HG03095 (cell line): ENCODE measurements at regions not wholly inside any gene's neighbourhood (a gene's known extent, or its start where the extent isn't known, plus 50 kb on each side); places are given as distances from the start of the nearest gene placed in this dataset.
"Not testable (repeated sequence)": the region's sequence is repeated elsewhere in the genome, so short reads cannot be mapped to it uniquely, and the experiment has no call there.

Source experiments
- ATAC-seq: cut with Tn5 transposase; IDR thresholded peaks from one replicate; pipeline ENCODE4 v1.9.1; 2021; ENCODE audit warnings: moderate library complexity; ENCODE audit not compliant: unreplicated experiment

DNA sequence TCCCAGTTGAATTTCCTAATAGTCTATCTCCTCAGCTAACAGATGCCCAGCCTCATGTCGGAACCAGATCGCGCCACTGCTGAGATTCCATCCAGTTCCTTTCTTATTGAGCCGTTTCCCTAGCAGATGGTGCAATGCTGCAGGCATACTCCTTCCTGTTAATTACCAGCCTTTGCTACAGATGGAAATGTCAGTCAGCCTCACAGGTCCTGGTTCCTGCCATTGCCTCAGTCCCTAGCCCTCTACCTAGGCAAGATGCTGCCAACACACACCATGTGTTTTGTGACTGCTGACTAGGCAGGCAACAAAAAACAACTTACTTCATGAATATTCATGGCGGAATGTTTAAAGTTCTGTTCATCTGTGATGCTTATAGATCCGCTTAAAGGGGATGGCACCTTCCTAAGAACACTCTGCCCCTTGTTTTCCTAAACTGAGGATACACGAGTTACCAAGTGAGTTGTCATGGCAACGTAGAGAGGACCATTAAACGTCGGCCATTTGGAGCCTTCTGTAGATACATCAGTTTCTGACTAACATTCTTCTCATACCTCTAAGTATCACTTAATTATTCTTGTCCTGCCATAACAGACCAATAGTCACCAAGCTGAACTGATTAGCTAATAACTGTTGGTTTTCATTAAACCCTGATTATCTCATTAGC, 749.5 kb downstream of the RNF144A start:
- ATAC-seq: no peak

DNA sequence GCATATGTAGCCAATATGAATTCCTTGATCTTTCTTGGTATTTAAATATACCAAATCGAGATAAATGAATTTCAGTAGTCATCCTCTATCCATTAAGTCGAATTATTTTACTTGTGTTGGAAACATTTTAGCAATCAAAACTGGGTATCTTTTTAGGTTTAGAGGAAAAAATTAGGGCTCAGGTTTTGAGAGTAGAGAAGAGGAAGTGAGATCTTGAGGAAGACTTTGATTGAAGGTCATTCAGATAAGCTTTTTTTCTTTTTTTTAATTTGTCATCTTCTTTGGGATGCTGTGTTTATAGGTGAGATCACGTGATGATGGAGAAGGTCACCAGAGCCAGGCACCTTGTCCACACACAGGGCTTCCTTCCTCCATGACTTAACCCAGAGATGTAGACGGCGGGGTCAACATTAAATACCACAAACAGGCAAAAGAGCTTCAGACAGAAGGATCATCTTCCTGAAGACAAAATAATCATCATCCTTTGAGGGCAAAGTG, 750.1 kb downstream of the RNF144A start:
- ATAC-seq: no peak

DNA sequence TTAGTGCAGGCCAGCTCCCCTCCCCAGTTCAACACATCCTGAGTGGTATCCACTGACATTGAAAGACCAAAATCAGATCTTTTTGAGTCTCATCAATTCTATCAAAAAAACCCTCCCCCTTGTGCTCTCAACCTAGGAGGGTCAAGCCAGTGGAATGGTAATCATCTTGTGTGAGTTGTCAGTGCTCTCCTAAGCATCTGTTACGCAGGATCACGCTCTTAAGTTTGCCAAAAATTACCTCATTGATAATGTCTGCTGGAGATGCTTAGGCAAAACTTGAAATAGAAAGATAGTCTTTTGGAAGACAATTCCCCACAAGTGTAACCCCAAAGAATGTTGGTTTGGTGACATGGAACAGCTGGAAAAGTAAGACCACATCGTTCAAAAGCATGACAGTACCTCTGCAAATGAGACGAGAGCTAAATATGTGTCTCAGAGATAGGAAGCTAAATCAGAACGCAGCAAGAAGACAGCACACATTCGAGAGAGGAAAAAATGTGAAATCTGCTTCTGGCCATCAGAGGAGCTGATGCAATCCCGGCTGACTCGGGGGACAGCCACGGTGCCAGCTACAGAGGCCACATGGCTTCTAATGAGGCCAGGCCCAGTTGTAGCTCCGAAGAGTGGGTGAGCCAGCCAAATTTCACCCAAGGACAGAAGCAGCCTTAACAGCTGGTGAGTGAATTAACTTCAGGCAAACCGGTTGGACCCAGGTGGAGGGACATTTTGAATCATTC, 753.9 kb downstream of the RNF144A start:
- no peak for ATAC-seq

DNA sequence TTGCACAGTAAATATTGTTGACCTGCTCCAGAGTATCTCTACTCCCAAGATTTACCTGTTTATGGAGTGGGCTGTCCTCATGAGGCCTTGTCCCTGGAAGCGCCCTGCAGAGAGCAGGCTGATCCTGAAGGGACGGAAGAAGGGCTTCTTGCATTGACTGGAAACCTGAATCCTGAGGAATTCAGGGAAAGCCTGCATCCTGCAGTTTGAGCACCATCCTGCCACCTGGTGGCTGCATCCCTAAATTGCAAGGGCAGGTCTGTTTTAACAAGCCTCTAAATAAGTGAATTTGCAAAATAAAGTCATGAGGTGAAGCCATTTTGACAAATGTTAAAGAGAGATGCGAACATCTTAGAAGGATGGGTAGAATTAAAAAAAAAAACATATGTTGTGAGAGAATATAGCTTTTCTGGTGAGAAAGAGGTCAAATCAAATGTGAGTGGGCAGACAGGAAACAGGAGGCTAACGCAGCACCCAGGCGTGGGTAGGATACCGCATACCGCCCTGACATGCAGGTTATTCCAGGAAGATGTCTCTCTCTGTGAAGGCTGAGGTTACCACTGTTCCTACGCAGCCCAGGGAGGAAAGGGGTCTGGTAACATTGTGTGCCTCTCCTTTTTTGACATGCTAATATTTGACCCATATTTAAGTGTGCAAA, 754.9 kb downstream of the RNF144A start:
- ATAC-seq: no peak

DNA sequence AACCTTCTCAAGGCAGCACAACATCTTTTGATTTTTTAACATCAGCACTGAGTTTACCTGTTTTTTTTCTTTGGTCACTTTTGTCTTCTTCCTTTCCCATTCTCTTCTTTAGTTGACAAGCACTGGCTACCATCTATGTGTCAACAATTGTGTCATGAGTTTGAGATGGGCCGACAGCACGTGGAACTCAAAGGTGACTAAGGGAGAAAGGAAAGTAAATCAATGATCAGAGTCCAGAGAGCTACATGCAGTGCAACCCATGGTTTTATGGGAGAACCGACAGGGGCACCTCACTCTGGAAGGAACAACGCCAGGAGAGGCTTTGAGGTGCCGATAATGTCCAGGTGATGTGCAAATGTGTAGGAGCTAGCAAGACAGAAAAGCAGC, 755.5 kb downstream of the RNF144A start:
- no peak for ATAC-seq

DNA sequence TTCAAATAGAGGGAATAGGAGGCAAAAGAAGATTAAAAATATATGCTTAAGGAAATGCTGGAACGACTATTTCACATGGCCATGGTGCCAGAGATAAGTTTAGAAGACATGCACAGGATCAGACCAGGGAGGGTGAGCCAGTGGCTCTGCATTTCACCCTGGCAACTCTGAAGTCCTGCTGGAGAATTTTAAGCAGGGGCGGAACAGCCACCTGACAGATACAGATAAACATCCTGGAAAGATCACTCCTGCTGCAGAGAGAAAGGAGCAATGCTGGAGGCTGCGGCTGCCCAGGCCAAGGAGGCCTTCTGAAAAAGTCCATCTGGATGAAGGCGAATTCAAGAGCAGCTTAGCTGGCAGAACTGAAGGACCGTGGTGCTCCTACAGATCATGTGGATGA, 755.9 kb downstream of the RNF144A start:
- ATAC-seq: no peak

DNA sequence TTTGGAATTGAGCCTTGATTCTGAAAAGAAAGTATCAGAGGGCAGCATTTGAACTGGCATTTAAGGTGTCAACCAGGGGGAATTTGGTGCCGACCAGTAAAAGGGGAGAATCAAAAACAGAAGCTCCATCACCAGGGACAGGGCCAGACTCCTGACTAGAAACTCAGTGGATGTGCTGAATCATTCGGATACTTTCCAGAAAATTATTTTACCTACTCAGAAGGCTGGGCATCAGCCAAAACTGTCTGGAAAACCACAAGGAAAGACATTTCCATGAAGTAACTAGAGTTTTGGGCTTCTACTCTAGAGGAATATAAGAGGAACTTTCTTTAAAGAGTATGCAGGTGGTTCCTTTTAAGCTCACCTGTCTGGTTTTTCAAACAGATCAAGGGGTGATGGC, 756.6 kb downstream of the RNF144A start:
- no peak for ATAC-seq

DNA sequence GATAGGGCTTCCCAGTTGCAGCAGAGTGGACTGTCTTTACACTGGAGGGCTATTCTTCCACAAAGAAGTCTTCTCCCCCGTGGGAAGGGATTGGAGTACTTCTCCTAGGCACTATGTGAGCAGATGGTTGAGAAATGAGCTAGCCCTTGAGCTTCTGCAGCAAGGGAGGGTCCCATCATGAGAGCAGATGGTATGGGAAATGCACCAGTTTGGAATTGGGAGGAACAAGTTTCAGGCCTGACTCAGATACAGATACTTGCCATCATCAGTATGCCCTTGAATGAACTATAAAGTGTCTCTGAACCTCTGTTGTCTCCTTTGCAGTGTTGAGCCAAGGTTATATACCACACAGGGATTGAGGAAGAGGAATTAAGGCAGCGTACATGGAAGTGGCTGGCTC, 757.4 kb downstream of the RNF144A start:
- ATAC-seq: no peak

DNA sequence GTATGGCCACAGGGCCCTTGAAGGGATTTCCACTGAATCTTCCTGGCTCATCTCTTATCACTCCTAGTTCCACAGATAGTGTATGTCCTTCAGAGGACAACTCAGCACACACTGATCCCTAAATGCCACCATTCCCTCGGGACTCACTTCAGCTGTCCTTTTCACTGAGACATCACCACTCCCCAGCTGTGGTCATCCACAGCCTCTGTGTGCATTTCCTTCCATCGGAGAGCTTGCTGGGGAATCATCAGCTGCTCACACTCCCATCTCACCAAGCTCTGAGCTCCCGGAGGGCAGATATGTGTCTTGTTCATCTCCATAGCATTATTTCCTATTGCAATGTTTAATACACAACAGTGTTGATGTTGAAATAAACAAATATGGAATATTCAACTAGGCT, 759.5 kb downstream of the RNF144A start:
- ATAC-seq: no peak

DNA sequence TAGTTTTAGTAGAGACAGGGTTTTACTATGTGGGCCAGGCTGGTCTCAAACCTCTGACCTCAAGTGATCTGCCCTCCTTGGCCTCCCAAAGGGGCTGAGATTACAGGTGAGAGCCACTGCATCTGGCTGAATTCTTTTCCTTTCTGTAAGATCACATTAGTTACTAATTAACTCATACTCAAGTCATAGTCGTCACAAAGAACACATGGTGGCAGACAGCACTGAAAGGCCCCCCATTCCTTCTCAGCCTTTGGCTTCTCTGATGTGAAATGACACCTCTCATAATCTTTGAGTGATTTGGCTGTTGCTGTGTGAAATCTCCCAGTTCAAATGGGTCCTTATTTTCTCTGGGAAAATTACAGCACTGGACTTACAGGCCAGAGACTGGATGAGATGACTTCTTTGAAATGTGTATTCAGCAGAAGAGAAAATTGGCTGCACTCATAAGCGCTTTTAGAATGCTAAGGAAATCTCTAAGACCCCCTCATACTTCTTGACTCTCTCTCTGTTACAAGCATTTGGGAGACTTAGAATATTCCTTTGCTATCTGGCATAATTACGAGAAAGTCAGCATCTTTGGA, 764.8 kb downstream of the RNF144A start:
- no peak for ATAC-seq

DNA sequence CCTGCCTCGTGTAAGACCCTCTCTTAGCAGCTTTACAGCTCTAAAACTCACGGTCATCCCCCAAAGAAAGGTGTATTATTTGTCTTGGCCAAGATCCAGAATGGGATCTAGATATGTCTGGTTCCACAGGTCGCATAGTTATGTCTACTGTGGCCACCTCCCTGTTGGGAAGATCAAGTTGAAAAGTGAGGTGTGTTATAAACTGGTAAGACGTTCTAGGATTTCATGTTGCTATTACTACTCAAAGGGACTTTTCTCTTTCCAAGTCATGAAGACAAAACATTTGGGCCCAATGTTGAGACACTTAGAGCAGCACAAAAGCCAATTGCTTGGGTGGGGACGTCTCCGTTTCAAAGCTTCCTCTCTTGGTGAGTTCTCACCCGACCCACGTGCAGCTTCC, 766.0 kb downstream of the RNF144A start:
- ATAC-seq: no peak

DNA sequence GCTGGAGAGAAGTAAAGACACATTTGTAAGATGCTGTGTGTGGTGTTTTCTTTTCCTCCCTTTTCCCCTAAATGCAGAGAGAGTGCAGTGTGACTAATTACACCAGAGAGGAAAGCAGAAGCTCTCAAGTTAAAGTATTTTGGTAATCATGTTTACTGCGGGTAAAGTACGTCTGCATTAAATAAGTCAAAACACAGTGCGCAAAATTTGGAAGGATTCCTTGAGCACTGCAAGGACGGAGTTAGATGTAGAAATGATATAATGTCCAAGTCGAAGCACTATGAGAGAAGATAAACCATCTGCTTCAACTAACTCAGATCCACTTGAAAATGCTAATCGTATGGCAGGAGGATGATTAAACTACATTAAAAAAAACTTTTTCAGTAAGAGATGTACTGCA, 766.5 kb downstream of the RNF144A start:
- no peak for ATAC-seq

DNA sequence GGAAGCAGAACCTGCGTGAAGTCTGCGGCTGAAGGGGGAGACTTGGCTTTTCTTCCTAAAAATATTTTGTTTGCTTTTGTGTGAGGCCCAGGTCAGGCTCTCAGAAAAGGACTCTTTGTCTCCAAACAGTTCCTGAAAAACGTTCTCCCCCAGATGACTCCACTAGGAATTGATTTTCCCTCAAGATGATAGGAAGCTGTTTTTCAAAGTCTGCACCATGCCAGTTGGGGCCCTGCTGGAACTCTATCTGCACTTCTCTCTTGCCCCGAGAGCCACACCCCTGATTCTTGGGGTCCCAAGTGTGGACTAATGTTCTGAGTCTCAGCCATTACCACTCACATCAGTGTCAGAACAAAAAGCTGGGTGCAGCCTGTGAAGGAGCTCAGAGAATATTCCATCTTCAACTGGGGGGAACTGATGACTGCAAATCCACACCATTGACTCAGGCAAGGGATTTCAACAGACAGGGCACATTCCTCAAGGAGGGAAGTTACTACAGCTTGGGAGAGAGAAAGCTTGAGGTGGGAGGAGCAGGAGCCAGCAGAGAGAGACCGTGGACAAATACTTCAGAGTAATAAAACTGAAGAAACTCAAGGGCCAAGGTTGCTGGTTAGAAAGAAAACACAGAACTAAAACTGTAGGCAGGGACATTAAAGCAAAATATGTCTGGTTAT, 768.3 kb downstream of the RNF144A start:
- ATAC-seq: no peak

DNA sequence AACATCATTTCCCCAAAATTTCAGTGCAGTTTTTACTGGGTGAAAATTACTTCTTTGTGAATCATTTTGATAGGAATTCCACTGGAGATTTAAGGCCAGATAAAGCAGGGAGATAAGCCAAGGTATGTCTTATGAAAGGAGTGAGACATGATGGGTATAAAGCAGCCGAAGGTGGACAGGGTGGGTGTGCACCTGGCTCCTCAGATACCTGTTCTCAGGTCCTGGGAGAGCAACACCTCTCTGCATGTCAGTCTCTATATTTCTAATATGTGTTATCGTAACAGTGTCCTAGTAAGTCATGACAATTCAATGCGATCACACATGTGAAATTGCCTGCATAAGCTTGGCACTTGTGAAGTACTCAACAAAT, 768.8 kb downstream of the RNF144A start:
- ATAC-seq: no peak

DNA sequence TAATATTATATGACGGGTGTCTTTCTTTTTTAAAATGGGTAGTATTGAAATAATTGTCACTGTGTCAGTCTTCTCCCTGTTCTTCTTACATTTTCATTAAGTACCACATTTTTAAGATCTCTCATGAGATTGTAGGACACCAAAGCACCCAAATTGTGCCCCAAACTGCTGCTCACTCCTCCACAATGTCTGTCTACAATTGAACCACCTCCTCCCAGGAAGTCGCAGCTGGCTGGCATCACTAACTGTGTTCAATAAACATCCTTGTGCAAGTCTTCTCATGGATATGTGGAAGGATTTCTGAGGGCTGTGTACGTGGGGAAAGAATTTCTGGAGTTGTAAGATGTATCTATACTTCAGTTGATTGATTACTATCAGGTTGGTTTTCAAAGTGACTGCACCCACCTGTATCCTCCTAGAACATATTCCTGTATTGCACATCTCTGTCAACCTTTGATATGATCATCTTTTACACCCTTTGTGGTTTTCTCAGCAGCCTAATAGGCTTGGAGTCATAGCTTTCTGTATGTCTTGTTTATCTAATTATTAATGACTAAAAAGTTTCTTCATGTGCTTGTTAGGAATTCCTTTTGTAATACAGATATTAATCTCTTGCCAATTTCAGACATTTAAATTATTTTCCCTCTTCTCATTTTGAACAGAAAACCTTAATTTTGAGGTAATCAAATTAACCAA, 774.9 kb downstream of the RNF144A start:
- no peak for ATAC-seq

DNA sequence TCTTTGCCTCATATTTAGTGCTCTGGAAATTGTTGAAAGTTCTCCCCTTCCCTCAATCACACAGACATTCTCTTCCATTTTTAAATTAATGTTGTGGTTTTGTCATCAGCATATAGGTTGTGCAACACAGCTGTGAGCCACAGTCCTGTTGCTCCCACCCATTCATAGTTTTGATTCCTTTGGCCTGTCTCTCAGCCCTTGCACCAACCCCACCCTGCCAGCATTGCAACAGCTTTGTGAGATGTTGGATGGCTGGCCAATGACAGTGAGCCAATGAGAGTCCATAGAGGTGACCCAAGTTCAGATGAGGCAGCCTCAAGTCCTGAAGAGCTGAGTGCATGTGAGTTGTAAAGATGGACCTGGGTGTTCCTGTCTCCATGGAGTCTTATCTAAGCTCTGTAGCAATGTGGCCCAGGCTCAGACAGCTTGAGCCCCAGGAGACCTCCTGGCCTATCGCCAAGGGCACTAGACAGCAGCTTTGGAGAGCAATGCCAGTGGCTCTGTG, 775.5 kb downstream of the RNF144A start:
- ATAC-seq: no peak

DNA sequence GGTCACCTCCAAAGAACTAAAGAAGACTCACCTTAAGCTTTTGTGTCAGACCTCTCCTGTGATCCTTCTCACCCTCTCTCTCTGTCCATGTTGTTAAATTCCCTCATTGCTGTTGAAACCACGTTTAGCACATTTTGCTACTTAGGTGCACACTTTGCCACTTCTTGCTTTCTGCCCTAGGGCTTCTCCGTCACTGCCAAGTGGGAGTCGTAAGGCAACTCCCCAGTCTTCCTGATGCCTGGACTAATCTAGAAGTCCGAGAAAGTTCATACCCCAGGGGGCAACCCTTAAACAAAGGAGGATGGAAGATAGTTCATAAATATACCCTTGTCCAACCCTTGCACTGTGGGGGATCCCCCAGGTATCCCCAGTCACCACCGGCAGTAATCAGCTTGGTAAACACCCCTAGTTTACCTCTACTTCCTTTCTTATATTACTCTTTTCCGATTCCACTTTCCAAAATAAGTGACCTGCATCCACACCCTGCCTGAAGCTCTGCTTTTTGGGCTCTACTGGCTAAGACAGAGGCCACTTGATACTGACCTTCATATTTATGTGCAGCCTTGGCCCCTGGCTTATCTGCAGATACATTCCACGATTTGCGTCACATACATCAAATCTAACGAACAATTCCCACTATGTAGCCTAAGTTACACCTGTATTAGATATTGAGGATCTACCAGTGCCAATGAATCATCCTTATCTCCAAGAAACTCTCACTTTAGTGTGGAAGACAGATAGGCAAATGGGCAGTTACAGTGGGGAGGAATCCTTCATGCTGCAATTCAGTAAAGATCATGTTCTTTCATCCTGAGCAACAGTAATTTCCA, 776.2 kb downstream of the RNF144A start:
- ATAC-seq: no peak

DNA sequence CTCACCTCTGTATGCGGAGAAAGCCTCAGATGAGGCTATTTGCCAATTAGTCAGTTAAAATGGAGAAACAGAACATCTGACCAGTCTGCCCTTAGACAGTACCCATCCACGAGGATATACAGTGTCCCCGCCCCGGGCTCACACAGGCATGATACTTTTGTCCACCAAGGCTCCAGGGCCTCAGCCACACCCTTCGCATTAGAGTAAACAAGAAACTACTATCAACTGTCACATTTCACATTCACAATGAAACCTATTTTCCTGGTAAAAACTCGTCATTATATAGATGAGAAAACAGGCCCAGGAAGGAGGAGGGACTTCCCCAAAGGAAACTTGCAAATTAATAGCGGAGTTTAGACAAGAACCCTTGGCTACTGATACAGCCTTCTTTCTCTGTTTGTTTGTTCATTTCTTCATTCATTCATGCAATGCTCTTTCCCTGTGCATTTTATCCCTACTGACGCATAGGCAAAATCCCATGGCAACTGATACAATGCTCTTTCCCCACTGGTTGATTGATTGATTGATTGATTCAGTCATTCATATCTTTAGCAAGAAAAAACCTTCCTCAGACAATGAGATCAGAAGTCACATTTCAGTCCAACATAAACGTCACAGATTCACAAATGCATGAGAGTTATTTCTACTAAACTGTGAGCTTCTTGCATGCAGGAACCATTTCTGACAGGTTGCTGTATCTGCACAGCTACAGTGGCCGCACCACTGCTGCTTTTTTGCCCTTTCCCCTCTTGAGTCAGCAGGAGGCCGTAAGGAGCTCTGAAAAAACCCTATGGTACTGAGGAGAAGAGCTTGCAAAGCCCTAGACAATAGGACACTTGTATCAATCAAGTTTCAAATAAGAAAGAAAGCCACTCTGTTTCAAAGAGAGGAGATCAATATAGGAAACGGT, 777.1 kb downstream of the RNF144A start:
- ATAC-seq: no peak

DNA sequence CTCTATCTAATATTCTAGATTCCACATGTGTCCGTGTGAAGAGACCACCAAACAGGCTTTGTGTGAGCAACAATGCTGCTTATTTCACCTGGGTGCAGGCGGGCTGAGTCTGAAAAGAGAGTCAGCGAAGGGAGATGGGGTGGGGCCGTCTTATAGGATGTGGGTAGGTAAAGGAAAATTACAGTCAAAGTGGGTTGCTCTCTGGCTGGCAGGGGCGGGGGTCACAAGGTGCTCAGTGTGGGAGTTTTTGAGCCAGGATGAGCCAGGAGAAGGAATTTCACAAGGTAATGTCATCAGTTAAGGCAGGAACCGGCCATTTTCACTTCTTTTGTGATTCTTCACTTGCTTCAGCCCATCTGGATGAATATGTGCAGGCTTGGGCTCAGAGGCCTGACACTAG, 779.3 kb downstream of the RNF144A start:
- not testable (repeated sequence) for ATAC-seq
